Endothelial cell of umbilical vein (primary cell): ENCODE measurements at regions not wholly inside any gene's neighbourhood (a gene's known extent, or its start where the extent isn't known, plus 50 kb on each side); places are given as distances from the start of the nearest gene placed in this dataset.

Experiments
- BruUV-seq: library from RNA; stranded (reverse); fragments of 400-500 nt; replicated peaks from 2 replicates; lab custom pipeline; 2021; lab: Mats Ljungman, UMichigan
- CTCF ChIA-PET: fragments of 300-600, 350-600 bp; sonication (Branson Sonifier 250); formaldehyde crosslinking; loops from one replicate; lab custom pipeline; 2021; ENCODE audit warnings: antibody characterized with exemption, inconsistent platforms; lab: Charles Lee
- POLR2A ChIA-PET: fragments of 300-600, 350-600 bp; sonication (Branson Sonifier 250); formaldehyde crosslinking; loops from one replicate; lab custom pipeline; 2021; ENCODE audit warnings: antibody characterized with exemption, inconsistent platforms; lab: Charles Lee
- DNase-seq: peaks from one replicate; pipeline ENCODE4 v3.0.0-alpha.2; 2011; ENCODE audit warnings: low read depth, low spot score
- FAIRE-seq: peaks from 2 replicates; lab custom pipeline; 2011; peaks lifted over from hg19 to GRCh38; lab: Jason Lieb, UNC
- H2AFZ ChIP-seq: 2 replicates; pipeline ENCODE4 v1.6.0; 2012; ENCODE audit warnings: low read depth, low read length, control low read depth, inconsistent platforms
- H3K27ac ChIP-seq: 2 replicates; pipeline ENCODE4 v1.5.1; 2011; ENCODE audit warnings: low read depth, mild to moderate bottlenecking, control low read depth, low read length, moderate library complexity; ENCODE audit not compliant: insufficient read depth
- H3K27me3 ChIP-seq, 2 experiments: 2 replicates each; pipeline versions ENCODE4 v1.6.0 to v1.6.1; 2011; ENCODE audit warnings: low read length in 2 of 2, mixed read lengths in 1 of 2; ENCODE audit not compliant: control insufficient read depth in 2 of 2, insufficient read depth in 2 of 2
- H3K36me3 ChIP-seq, 2 experiments: 2 replicates in 1 of 2; 3 replicates in 1 of 2; pipeline ENCODE4 v1.5.1; 2011; ENCODE audit warnings: low read length in 2 of 2, mild to moderate bottlenecking in 1 of 2, moderate library complexity in 1 of 2; ENCODE audit not compliant: control insufficient read depth in 2 of 2, insufficient read depth in 2 of 2; ENCODE audit errors: extremely low read depth in 1 of 2
- H3K4me1 ChIP-seq: 3 replicates; pipeline ENCODE4 v1.5.1; 2011; ENCODE audit warnings: mild to moderate bottlenecking, low read length; ENCODE audit not compliant: control insufficient read depth, insufficient read depth; ENCODE audit errors: extremely low read depth
- H3K4me2 ChIP-seq: 2 replicates; pipeline ENCODE4 v1.6.1; 2011; ENCODE audit warnings: low read length, control low read depth, mixed read lengths; ENCODE audit not compliant: insufficient read depth
- H3K4me3 ChIP-seq, 3 experiments: fragments of 200-600 bp in 1 of 3; sonication (generic), shearing (Covaris generic) in 1 of 3; replicated peaks in 1 of 3; 2 replicates each; pipeline ENCODE4 v1.5.1; 2011 to 2016; ENCODE audit warnings: control low read depth in 3 of 3, low read length in 3 of 3, mild to moderate bottlenecking in 2 of 3, inconsistent platforms in 1 of 3, low read depth in 1 of 3, moderate library complexity in 1 of 3; ENCODE audit not compliant: insufficient read depth in 1 of 3
- H3K79me2 ChIP-seq: 2 replicates; pipeline ENCODE4 v1.6.0; 2012; ENCODE audit warnings: low read length, inconsistent platforms; ENCODE audit not compliant: control insufficient read depth, insufficient read depth
- H3K9ac ChIP-seq: replicated peaks from 2 replicates; pipeline ENCODE3; 2011; ENCODE audit warnings: low read length, control low read depth; ENCODE audit not compliant: insufficient read depth; ENCODE audit errors: extremely low read depth
- H3K9me1 ChIP-seq: replicated peaks from 3 replicates; pipeline ENCODE4 v1.6.0; 2011; ENCODE audit warnings: mild to moderate bottlenecking, low read length; ENCODE audit not compliant: control insufficient read depth, insufficient read depth; ENCODE audit errors: extremely low read depth
- H3K9me3 ChIP-seq: replicated peaks from 2 replicates; pipeline ENCODE4 v1.5.1; 2012; ENCODE audit warnings: low read length, inconsistent platforms; ENCODE audit not compliant: control insufficient read depth, insufficient read depth
- H4K20me1 ChIP-seq: replicated peaks from 2 replicates; pipeline ENCODE3; 2011; ENCODE audit warnings: mild to moderate bottlenecking, low read length; ENCODE audit not compliant: control insufficient read depth, insufficient read depth; ENCODE audit errors: extremely low read depth
- EZH2 ChIP-seq: IDR thresholded peaks from 2 replicates; pipeline ENCODE4 v1.6.1; 2012; ENCODE audit warnings: borderline replicate concordance, low read depth, mild to moderate bottlenecking, moderate library complexity, low read length, inconsistent platforms; ENCODE audit not compliant: severe bottlenecking
- FOS ChIP-seq: IDR thresholded peaks from 2 replicates; pipeline ENCODE4 v1.6.1; 2011; ENCODE audit warnings: mild to moderate bottlenecking, low read length, moderate library complexity, borderline replicate concordance; ENCODE audit not compliant: insufficient read depth
- MYC ChIP-seq: IDR thresholded peaks from one replicate; pipeline ENCODE4 v1.6.1; 2011; ENCODE audit warnings: mild to moderate bottlenecking, low read depth, low read length
- POLR2A ChIP-seq: IDR thresholded peaks from 2 replicates; pipeline ENCODE4 v1.6.1; 2012; ENCODE audit warnings: low read depth, mild to moderate bottlenecking, control low read depth, low read length
- POLR2AphosphoS5 ChIP-seq: IDR thresholded peaks from 2 replicates; pipeline ENCODE4 v1.6.1; 2012; ENCODE audit warnings: low read depth, mild to moderate bottlenecking, control low read depth, low read length, moderate library complexity; ENCODE audit not compliant: insufficient read depth
- dilution Hi-C: fragments of 300-500 bp; cut with MboI; formaldehyde crosslinking; loops from one replicate; pipeline ENCODE4 v1.15.0; 2019; ENCODE audit warnings: low sequenced_read_pairs; ENCODE audit not compliant: extremely low pct_ligation_motif_present
- intact Hi-C: fragments of 100-400 bp; cut with micrococcal nuclease; formaldehyde crosslinking; loops from one replicate; pipeline ENCODE4 v1.10.0; 2022
- TF ChIP-seq, protein P1 (sequence below): IDR thresholded peaks from 2 replicates; pipeline ENCODE4 v1.6.1; 2011; ENCODE audit not compliant: insufficient read depth, insufficient read length
- TF ChIP-seq, protein P2 (sequence below), 2 donors: IDR thresholded peaks; 1 replicate in 1 of 2; 2 replicates in 1 of 2; pipeline ENCODE4 v1.5.1; 2011; ENCODE audit warnings: low read length in 2 of 2, mild to moderate bottlenecking in 2 of 2, moderate library complexity in 2 of 2, control low read depth in 1 of 2, inconsistent platforms in 1 of 2, low read depth in 1 of 2; ENCODE audit not compliant: insufficient read depth in 1 of 2; ENCODE audit errors: extremely low read depth in 1 of 2

DNA sequence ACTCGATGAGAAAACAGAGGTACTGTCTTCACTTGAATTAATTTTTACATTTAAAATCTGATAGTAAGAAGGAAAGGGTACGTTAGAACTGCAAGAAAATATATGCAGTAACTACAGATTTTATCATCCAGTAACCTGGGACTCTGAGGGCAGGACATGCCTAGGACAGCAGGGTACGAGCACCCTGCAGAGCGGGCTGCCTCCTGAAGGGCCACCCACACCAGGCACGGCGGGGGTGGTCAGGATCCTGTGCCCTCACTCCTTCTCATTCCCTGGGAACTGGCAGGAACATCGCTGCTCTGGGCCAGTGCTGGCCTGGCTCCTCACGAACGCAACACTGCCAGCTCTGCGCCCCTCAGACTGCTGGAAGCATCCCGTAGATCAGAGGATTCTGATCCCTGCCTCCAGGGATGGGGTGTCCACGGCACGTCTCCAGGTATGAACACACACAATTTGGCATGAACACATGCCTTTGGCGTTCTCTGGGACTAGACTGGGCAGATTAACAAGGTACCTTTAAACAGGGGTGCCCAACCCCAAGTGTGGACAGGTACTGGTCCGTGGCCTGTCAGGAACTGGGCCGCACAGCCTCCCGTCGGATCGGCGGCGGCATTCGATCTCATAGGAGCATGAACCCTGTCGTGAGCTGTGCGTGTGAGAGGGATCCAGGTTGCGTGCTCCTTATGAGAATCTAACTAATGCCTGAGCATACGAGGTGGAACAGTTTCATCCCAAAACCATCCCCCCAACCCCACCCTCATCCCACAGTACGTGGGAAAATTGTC is 99.3 kb upstream of the FAM20C start:
- no peaks in the 10 kb centered on the region for H3K27me3 ChIP-seq
- H3K4me3 ChIP-seq: no peak overlapping the region
- dilution Hi-C loops (no loop called here), intact Hi-C loops (no loop called here)
- DNase-seq (no peak), FAIRE-seq (no peak)
- H3K9me3 ChIP-seq: no peaks in the 10 kb centered on the region
- H2AFZ ChIP-seq: no peak overlapping the region
- POLR2A ChIA-PET: no interaction called here
- H4K20me1 ChIP-seq: no peaks in the 10 kb centered on the region
- H3K9me1 ChIP-seq: no peaks in the 10 kb centered on the region
- no peaks in the 10 kb centered on the region for H3K36me3 ChIP-seq
- no peak overlapping the region for H3K9ac ChIP-seq
- H3K79me2 ChIP-seq: no peaks in the 10 kb centered on the region
- no TSS peak for BruUV-seq
- no peak for TF ChIP-seq FOS
- TF ChIP-seq, protein P1, sequence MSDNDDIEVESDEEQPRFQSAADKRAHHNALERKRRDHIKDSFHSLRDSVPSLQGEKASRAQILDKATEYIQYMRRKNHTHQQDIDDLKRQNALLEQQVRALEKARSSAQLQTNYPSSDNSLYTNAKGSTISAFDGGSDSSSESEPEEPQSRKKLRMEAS: no peak
- TF ChIP-seq POLR2AphosphoS5: no peak
- TF ChIP-seq EZH2: no peak
- TF ChIP-seq, protein P2, sequence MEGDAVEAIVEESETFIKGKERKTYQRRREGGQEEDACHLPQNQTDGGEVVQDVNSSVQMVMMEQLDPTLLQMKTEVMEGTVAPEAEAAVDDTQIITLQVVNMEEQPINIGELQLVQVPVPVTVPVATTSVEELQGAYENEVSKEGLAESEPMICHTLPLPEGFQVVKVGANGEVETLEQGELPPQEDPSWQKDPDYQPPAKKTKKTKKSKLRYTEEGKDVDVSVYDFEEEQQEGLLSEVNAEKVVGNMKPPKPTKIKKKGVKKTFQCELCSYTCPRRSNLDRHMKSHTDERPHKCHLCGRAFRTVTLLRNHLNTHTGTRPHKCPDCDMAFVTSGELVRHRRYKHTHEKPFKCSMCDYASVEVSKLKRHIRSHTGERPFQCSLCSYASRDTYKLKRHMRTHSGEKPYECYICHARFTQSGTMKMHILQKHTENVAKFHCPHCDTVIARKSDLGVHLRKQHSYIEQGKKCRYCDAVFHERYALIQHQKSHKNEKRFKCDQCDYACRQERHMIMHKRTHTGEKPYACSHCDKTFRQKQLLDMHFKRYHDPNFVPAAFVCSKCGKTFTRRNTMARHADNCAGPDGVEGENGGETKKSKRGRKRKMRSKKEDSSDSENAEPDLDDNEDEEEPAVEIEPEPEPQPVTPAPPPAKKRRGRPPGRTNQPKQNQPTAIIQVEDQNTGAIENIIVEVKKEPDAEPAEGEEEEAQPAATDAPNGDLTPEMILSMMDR (IDR thresholded peaks at IDR 0.05; ENCODE audit: extremely low read depth in 1 of 2, insufficient read depth in 1 of 2, low read depth in 1 of 2, low read length in 2 of 2): no peak
- no peak for TF ChIP-seq MYC
- TF ChIP-seq POLR2A: no peak
- H3K27ac ChIP-seq: no peak overlapping the region
- CTCF ChIA-PET: no interaction called here
- H3K4me2 ChIP-seq: no peak overlapping the region
- H3K4me1 ChIP-seq: peaks cover 29% of the 10 kb centered on the region
